GM12892 (cell line): ENCODE measurements at regions not wholly inside any gene's neighbourhood (a gene's known extent, or its start where the extent isn't known, plus 50 kb on each side); places are given as distances from the start of the nearest gene placed in this dataset.
"Not testable (repeated sequence)": the region's sequence is repeated elsewhere in the genome, so short reads cannot be mapped to it uniquely, and the experiment has no call there.

Experiments
- DNase-seq: peaks from one replicate; pipeline ENCODE4 v3.0.0; 2011; ENCODE audit not compliant: insufficient read length
- FAIRE-seq: peaks from 2 replicates; lab custom pipeline; 2011; peaks lifted over from hg19 to GRCh38; lab: Jason Lieb, UNC
- POLR2A ChIP-seq: IDR thresholded peaks from 2 replicates; pipeline ENCODE4 v1.6.1; 2011; ENCODE audit warnings: low read depth, low read length, control low read depth
- POLR2AphosphoS5 ChIP-seq: IDR thresholded peaks from 2 replicates; pipeline ENCODE4 v1.6.1; 2011; ENCODE audit warnings: low read depth, low read length, control low read depth
- TAF1 ChIP-seq: IDR thresholded peaks from 2 replicates; pipeline ENCODE4 v1.6.1; 2011; ENCODE audit warnings: low read depth, mild to moderate bottlenecking, control low read depth, low read length, borderline replicate concordance

GRCh38 chr11:22522225-22522624, 103.4 kb downstream of the FANCF start:
- TF ChIP-seq TAF1 (no peak), POLR2A (no peak), POLR2AphosphoS5 (no peak)
- no peak for FAIRE-seq
- no peak for DNase-seq

GRCh38 chr11:22521226-22521625, 104.4 kb downstream of the FANCF start:
- no peak for TF ChIP-seq POLR2AphosphoS5
- TF ChIP-seq POLR2A = no peak
- no peak for TF ChIP-seq TAF1
- DNase-seq (no peak), FAIRE-seq (no peak)

GRCh38 chr11:22520521-22520920, 105.1 kb downstream of the FANCF start:
- TF ChIP-seq TAF1 = no peak
- no peak for TF ChIP-seq POLR2AphosphoS5
- no peak for TF ChIP-seq POLR2A
- FAIRE-seq (no peak), DNase-seq (no peak)

GRCh38 chr11:22518344-22518743, 107.3 kb downstream of the FANCF start:
- not testable (repeated sequence) for FAIRE-seq, DNase-seq

- no peak for DNase-seq
- TF ChIP-seq POLR2A (no peak), TAF1 (no peak), POLR2AphosphoS5 (no peak)
- no peak for FAIRE-seq
These were observed 109.5 kb downstream of the FANCF start for GRCh38 chr11:22516111-22516510.

- TF ChIP-seq TAF1 = no peak
- TF ChIP-seq POLR2AphosphoS5 = no peak
- no peak for TF ChIP-seq POLR2A
- no peak for FAIRE-seq
- DNase-seq = no peak
These were observed 113.2 kb downstream of the FANCF start for GRCh38 chr11:22512457-22512856.

- TF ChIP-seq TAF1 (no peak), POLR2AphosphoS5 (no peak)
- DNase-seq (no peak), FAIRE-seq (no peak)
These were observed 114.9 kb downstream of the FANCF start for GRCh38 chr11:22510741-22511140.

GRCh38 chr11:22510010-22510409, 115.6 kb downstream of the FANCF start:
- FAIRE-seq = no peak
- no peak for DNase-seq
- TF ChIP-seq POLR2AphosphoS5 (no peak), TAF1 (no peak), POLR2A (no peak)

GRCh38 chr11:22508665-22509064, 117.0 kb downstream of the FANCF start:
- DNase-seq (no peak), FAIRE-seq (no peak)
- TF ChIP-seq TAF1 (no peak), POLR2AphosphoS5 (no peak), POLR2A (no peak)

- DNase-seq = no peak
- FAIRE-seq = no peak
- TF ChIP-seq POLR2AphosphoS5 (no peak), POLR2A (no peak), TAF1 (no peak)
These were observed 128.1 kb downstream of the FANCF start for GRCh38 chr11:22497474-22497873.

- DNase-seq (no peak), FAIRE-seq (no peak)
- TF ChIP-seq TAF1 (no peak), POLR2A (no peak), POLR2AphosphoS5 (no peak)
These were observed 133.9 kb downstream of the FANCF start for GRCh38 chr11:22491555-22492225.

- TF ChIP-seq POLR2A (no peak), POLR2AphosphoS5 (no peak), TAF1 (no peak)
- DNase-seq = no peak
These were observed 142.0 kb downstream of the SLC17A6 start for GRCh38 chr11:22479971-22480720.

GRCh38 chr11:22479208-22479607, 141.0 kb downstream of the SLC17A6 start:
- DNase-seq (no peak), FAIRE-seq (no peak)
- TF ChIP-seq POLR2AphosphoS5 (no peak), POLR2A (no peak), TAF1 (no peak)

More at GRCh38 chr11:22479971-22480720, 142.0 kb downstream of the SLC17A6 start:
- FAIRE-seq = no peak
